ENCODE measurements at regions not wholly inside any gene's neighbourhood (a gene's known extent, or its start where the extent isn't known, plus 50 kb on each side); places are given as distances from the start of the nearest gene placed in this dataset.

DNA sequence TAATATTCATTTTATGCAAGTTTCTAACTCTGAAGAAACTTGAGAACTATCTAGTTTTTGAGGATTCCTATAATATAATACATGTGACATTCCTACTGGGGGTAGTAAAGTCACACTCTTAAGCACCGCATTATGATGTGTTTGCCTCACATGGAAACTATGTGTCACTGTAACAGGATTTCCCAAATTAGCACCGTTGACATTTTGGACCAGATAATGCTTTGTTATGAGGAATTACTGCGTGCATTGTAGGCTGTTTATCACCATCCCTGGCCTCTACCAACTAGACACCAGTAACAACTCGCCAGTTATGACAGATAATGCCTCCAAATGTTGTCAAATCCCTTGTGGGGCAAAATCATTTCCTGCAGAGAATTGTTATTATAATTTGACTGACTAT lies 267.8 kb downstream of the RAP2B start:
- DNase-seq (ENCODE audit: extremely low spot score): no peak
- Histone ChIP-seq H3K27me3 (no peaks in the 10 kb centered on the region), H3K4me3 (no peak overlapping the region), H3K4me1 (no peaks in the 10 kb centered on the region), H3K9me3 (peaks cover 0 to under 1% (median 0%) of the 10 kb centered on the region in 4 donors), H3K27ac (replicated peaks in 1 of 4) (no peak overlapping the region), H3K36me3 (no peaks in the 10 kb centered on the region)
- WGBS: 56% methylated on average over 4 of the region's 4 CpGs
- intact Hi-C loops (cut with DNase I): no loop called here
- no peak for TF ChIP-seq POLR2AphosphoS5 (IDR thresholded peaks at IDR 0.05)
- TF ChIP-seq, protein P1, sequence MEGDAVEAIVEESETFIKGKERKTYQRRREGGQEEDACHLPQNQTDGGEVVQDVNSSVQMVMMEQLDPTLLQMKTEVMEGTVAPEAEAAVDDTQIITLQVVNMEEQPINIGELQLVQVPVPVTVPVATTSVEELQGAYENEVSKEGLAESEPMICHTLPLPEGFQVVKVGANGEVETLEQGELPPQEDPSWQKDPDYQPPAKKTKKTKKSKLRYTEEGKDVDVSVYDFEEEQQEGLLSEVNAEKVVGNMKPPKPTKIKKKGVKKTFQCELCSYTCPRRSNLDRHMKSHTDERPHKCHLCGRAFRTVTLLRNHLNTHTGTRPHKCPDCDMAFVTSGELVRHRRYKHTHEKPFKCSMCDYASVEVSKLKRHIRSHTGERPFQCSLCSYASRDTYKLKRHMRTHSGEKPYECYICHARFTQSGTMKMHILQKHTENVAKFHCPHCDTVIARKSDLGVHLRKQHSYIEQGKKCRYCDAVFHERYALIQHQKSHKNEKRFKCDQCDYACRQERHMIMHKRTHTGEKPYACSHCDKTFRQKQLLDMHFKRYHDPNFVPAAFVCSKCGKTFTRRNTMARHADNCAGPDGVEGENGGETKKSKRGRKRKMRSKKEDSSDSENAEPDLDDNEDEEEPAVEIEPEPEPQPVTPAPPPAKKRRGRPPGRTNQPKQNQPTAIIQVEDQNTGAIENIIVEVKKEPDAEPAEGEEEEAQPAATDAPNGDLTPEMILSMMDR (IDR thresholded peaks at IDR 0.05): no peak

DNA sequence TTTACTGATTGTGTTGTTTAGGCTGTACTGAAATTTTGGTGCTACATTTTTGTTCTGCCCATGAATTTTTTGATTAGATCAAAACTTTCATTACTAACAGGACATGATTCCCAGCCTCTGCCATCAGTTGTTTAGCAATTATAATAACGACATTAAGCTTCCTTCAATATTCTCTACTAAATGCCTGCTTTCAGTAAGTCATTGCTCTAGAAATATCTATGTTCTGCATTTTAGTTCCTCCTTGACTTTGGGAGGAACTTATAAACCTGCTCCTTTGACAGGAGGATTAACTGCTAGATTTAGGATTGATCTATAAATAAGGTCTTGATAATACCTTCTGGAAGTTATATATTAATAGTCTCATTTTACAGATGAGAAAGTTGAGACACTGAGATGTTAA lies 269.1 kb downstream of the RAP2B start:
- Histone ChIP-seq H3K4me1 (no peaks in the 10 kb centered on the region), H3K27ac (replicated peaks in 1 of 4) (no peak overlapping the region), H3K36me3 (no peaks in the 10 kb centered on the region), H3K27me3 (no peaks in the 10 kb centered on the region), H3K9me3 (no peaks in the 10 kb centered on the region), H3K4me3 (no peak overlapping the region)
- TF ChIP-seq POLR2A (IDR thresholded peaks at IDR 0.05; ENCODE audit: low read depth) (no peak), POLR2AphosphoS5 (IDR thresholded peaks at IDR 0.05) (no peak), EP300 (IDR thresholded peaks at IDR 0.05) (no peak)
- TF ChIP-seq, protein P1 (IDR thresholded peaks at IDR 0.05): no peak
- intact Hi-C loops (cut with DNase I): no loop called here
- WGBS: 74% methylated on average over 1 of the region's 1 CpG
- no peak for DNase-seq (ENCODE audit: extremely low spot score)

DNA sequence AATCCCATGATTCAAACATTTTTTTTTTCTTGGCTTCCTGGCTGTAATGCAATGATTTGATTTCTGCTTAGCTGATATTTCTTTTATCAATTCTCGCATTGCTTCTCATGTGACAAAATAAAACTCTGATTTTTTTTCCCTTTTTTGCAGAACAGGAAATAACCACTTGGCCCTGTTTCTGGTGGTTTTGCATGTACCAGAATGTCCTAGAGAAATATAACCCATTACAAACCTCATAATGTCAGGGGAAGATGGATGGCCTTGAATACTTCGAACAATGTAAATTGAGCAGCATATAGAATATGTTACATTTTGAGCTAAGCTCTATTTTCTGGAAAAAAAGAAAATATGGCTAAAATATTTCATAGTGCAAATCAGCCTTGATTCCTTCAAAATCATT lies 275.6 kb downstream of the RAP2B start:
- TF ChIP-seq POLR2AphosphoS5 (IDR thresholded peaks at IDR 0.05) (no peak), EP300 (IDR thresholded peaks at IDR 0.05) (no peak), POLR2A (IDR thresholded peaks at IDR 0.05; ENCODE audit: low read depth) (no peak)
- TF ChIP-seq, protein P1 (IDR thresholded peaks at IDR 0.05): no peak
- no peak for DNase-seq (ENCODE audit: extremely low spot score)
- Histone ChIP-seq H3K9me3 (no peaks in the 10 kb centered on the region), H3K4me1 (peaks cover 0 to 6% (median 0%) of the 10 kb centered on the region in 4 donors), H3K36me3 (no peaks in the 10 kb centered on the region), H3K27me3 (no peaks in the 10 kb centered on the region), H3K4me3 (no peak overlapping the region), H3K27ac (replicated peaks in 1 of 4) (no peak overlapping the region)
- intact Hi-C loops (cut with DNase I): no loop called here
- 43% methylated on average over 2 of the region's 2 CpGs for whole genome bisulfite sequencing

DNA sequence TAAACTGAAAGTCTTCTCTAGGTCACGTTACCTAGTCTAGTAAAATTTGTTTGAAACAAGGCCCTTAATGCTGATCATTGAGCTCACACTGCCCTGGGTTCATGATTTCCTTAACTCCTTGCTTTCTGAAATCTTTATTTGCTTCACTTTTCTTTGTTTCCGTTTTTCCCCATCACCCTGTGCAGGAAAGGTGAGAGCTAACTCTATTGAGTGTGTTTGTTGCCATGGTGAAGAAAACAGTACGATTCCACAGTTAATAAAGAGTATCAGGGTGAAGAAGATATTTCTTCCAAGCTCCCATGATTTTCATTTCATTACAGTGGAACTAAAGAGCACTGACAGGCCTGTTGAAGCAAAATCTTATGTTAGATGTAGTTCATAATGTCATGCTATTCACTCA lies 276.2 kb downstream of the RAP2B start:
- H3K9me3 ChIP-seq: no peaks in the 10 kb centered on the region

DNA sequence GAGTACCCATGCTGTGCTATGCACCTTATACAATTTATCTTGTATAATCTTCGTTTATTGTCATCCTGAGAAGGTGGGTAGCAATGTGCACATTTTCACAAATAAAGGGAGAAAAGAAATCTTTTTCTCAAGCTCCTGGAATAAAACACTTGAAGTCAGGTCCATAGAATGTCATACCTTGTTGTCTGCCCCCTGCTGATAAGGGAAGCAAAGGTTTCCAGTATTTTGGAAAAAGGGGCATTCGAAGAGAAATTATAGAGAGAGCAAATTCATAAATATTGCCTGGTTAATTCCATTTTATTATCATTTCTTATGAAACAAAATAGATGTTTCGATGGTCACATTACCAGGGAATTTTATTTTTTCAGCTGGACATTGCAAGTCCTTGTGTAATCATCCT lies 277.8 kb downstream of the RAP2B start:
- intact Hi-C loops (cut with DNase I): no loop called here
- no peak overlapping the region for H3K4me3 ChIP-seq
- no peaks in the 10 kb centered on the region for H3K27me3 ChIP-seq
- no peak for DNase-seq (ENCODE audit: extremely low spot score)
- no peak overlapping the region for H3K27ac ChIP-seq (replicated peaks in 1 of 4)
- no peaks in the 10 kb centered on the region for H3K9me3 ChIP-seq
- H3K4me1 ChIP-seq: peaks cover 0 to 6% (median 0%) of the 10 kb centered on the region in 4 donors
- WGBS: 86% methylated on average over 3 of the region's 3 CpGs
- TF ChIP-seq EP300 (IDR thresholded peaks at IDR 0.05) (no peak), POLR2AphosphoS5 (IDR thresholded peaks at IDR 0.05) (no peak), POLR2A (IDR thresholded peaks at IDR 0.05; ENCODE audit: low read depth) (no peak)
- TF ChIP-seq, protein P1 (IDR thresholded peaks at IDR 0.05): no peak
- no peaks in the 10 kb centered on the region for H3K36me3 ChIP-seq

More for the DNA sequence above, 276.2 kb downstream of the RAP2B start:
- WGBS: 64% methylated on average over 3 of the region's 3 CpGs
- no peaks in the 10 kb centered on the region for H3K27me3 ChIP-seq
- peaks cover 0 to 6% (median 0%) of the 10 kb centered on the region in 4 donors for H3K4me1 ChIP-seq
- no peak overlapping the region for H3K4me3 ChIP-seq
- intact Hi-C loops (cut with DNase I): no loop called here
- H3K36me3 ChIP-seq: no peaks in the 10 kb centered on the region
- H3K27ac ChIP-seq (replicated peaks in 1 of 4): no peak overlapping the region
- TF ChIP-seq EP300 (IDR thresholded peaks at IDR 0.05) (no peak), POLR2A (IDR thresholded peaks at IDR 0.05; ENCODE audit: low read depth) (no peak), POLR2AphosphoS5 (IDR thresholded peaks at IDR 0.05) (no peak)
- TF ChIP-seq, protein P1 (IDR thresholded peaks at IDR 0.05): no peak
- no peak for DNase-seq (ENCODE audit: extremely low spot score)

Measured in esophagus muscularis mucosa (tissue), 4 donors.